C4-2B (cell line): ENCODE measurements at regions not wholly inside any gene's neighbourhood (a gene's known extent, or its start where the extent isn't known, plus 50 kb on each side); places are given as distances from the start of the nearest gene placed in this dataset.

ENCODE experiments used
- ZFX ChIP-seq: fragments of 450-650 bp; IDR thresholded peaks from 2 replicates; pipeline ENCODE4 v1.6.1; 2017
- TF ChIP-seq, protein P1 (sequence below): fragments of 450-650 bp; conservative IDR thresholded peaks from 2 replicates; pipeline ENCODE4 v1.5.1; 2017; ENCODE audit warnings: mild to moderate bottlenecking

DNA sequence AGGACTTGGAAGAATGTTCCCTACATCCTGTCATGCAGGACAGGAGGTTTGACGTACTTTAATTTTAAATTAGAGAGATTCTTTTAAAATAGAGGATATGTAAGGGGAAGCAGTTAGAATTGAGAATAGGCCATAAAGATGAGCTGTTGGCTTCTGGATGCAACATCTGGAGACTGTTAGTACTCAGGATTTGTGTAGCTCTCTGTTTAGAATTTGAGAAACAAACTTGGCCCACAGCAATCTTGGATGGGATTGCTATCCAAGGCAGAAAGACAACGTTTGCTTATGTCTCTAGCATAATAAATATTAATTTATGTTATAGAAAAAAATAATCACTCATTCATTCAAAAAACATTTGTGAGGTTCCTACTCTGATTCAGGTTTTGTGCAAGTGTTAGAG, 398.4 kb upstream of the NOVA1 start:
- TF ChIP-seq, protein P1, sequence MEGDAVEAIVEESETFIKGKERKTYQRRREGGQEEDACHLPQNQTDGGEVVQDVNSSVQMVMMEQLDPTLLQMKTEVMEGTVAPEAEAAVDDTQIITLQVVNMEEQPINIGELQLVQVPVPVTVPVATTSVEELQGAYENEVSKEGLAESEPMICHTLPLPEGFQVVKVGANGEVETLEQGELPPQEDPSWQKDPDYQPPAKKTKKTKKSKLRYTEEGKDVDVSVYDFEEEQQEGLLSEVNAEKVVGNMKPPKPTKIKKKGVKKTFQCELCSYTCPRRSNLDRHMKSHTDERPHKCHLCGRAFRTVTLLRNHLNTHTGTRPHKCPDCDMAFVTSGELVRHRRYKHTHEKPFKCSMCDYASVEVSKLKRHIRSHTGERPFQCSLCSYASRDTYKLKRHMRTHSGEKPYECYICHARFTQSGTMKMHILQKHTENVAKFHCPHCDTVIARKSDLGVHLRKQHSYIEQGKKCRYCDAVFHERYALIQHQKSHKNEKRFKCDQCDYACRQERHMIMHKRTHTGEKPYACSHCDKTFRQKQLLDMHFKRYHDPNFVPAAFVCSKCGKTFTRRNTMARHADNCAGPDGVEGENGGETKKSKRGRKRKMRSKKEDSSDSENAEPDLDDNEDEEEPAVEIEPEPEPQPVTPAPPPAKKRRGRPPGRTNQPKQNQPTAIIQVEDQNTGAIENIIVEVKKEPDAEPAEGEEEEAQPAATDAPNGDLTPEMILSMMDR = no peak
- no peak for TF ChIP-seq ZFX
